ENCODE measurements at regions not wholly inside any gene's neighbourhood (a gene's known extent, or its start where the extent isn't known, plus 50 kb on each side); places are given as distances from the start of the nearest gene placed in this dataset.

DNA sequence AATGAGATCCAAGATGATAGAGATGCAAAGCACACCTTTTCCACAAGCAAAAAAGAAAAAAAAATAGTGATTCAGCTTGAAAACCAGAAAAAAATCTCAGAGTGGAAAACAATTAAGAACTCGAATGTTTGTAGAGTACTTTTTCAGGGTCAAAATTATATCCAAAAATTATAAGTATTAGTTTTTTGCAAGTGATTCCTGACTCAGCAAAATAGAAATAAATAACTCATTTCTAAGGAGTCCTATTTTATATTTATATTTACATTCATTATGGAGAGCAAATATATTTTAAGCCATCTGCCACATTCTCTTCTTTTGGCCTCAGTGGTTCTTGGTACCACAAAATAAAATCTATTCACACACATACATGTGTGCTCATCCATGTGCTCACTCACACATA lies 1011.8 kb upstream of the ARRDC3 start:
- in situ Hi-C loops (cut with MboI) = no loop called here

More for the DNA sequence above, 1011.8 kb upstream of the ARRDC3 start:
- ATAC-seq (no peak), DNase-seq (ENCODE audit: low read depth, low spot score) (no peak), FAIRE-seq (no peak)
- no peak overlapping the region for H2AFZ ChIP-seq (ENCODE audit: control insufficient read depth, low read depth, low read length)
- H3K4me1 ChIP-seq (ENCODE audit: control insufficient read depth, insufficient read depth, low read length) = no peaks in the 10 kb centered on the region
- H3K4me2 ChIP-seq (ENCODE audit: control insufficient read depth, insufficient read depth) = no peak overlapping the region
- H3K9ac ChIP-seq (ENCODE audit: control insufficient read depth, insufficient read depth, low read length) = no peak overlapping the region
- no TSS peak for BruUV-seq (replicated peaks)
- H3K27ac ChIP-seq (ENCODE audit: control insufficient read depth, insufficient read depth) = no peak overlapping the region
- no peak overlapping the region for H3K4me3 ChIP-seq
- no peak for TF ChIP-seq PRDM15 (CRISPR knock-in tag; IDR thresholded peaks at IDR 0.05)
- no peak for TF ChIP-seq RELA (IDR thresholded peaks at IDR 0.05; ENCODE audit: borderline replicate concordance, partially characterized antibody)
- TF ChIP-seq PML (IDR thresholded peaks at IDR 0.05; ENCODE audit: low read length) = no peak
- no peak for TF ChIP-seq CEBPZ (IDR thresholded peaks at IDR 0.05; ENCODE audit: low read depth, low read length)
- no peaks in the 10 kb centered on the region for H3K79me2 ChIP-seq (ENCODE audit: control insufficient read depth, insufficient read depth, low read length)
- ChIA-PET RAD21 (ENCODE audit: unreplicated experiment) (no interaction called here), CTCF (no interaction called here), SMC1A (ENCODE audit: uncharacterized antibody, unreplicated experiment) (no interaction called here), POLR2A (no interaction called here)
- H3K9me3 ChIP-seq (replicated peaks; ENCODE audit: control insufficient read depth, insufficient read depth, low read length) = no peaks in the 10 kb centered on the region
- H3K36me3 ChIP-seq (ENCODE audit: control insufficient read depth in 2 of 2, insufficient read depth in 2 of 2, low read length in 1 of 2) = no peaks in the 10 kb centered on the region
- no peaks in the 10 kb centered on the region for H3K27me3 ChIP-seq (replicated peaks in 1 of 2; ENCODE audit: control insufficient read depth in 2 of 2, insufficient read depth in 2 of 2, low read length in 1 of 2)
- 20% methylated on average over 1 of the region's 1 CpG for WGBS (ENCODE audit: insufficient coverage, insufficient replicate concordance, low lambda C conversion rate, missing lambda C conversion rate)
- H4K20me1 ChIP-seq (ENCODE audit: control insufficient read depth, insufficient read depth) = no peaks in the 10 kb centered on the region
- intact Hi-C loops (cut with micrococcal nuclease; ENCODE audit: unreplicated experiment) = no loop called here

Data from GM12878 (cell line).